GM23338 (cell line): ENCODE measurements at regions not wholly inside any gene's neighbourhood (a gene's known extent, or its start where the extent isn't known, plus 50 kb on each side); places are given as distances from the start of the nearest gene placed in this dataset.

Source experiments
- ATAC-seq: fragments of 200-7000 bp; cut with Tn5 transposase; 3 replicates; pipeline ENCODE4 v1.9.1; 2020
- DNase-seq: peaks from one replicate; pipeline ENCODE4 v3.0.0-alpha.2; 2015; ENCODE audit warnings: low spot score
- H2AFZ ChIP-seq: fragments of 200-600 bp; sonication (generic); 2 replicates; pipeline ENCODE4 v1.8.0; 2016; ENCODE audit warnings: antibody characterized with exemption, mild to moderate bottlenecking, moderate library complexity
- H3F3A ChIP-seq: fragments of 200-600 bp; sonication (generic); replicated peaks from 2 replicates; pipeline ENCODE4 v1.8.0; 2017; ENCODE audit warnings: antibody characterized with exemption, mixed run types, low read depth
- H3K27ac ChIP-seq: fragments of 200-600 bp; sonication (generic); 2 replicates; pipeline ENCODE4 v1.6.1; 2016; ENCODE audit warnings: low read depth
- H3K27me3 ChIP-seq: fragments of 200-600 bp; sonication (generic); 2 replicates; pipeline ENCODE4 v1.8.0; 2016; ENCODE audit warnings: mild to moderate bottlenecking, mixed run types, moderate library complexity; ENCODE audit not compliant: insufficient read depth
- H3K36me3 ChIP-seq: fragments of 200-600 bp; sonication (generic); 2 replicates; pipeline ENCODE4 v1.8.0; 2016; ENCODE audit warnings: mild to moderate bottlenecking; ENCODE audit not compliant: insufficient read depth
- H3K4me1 ChIP-seq: fragments of 200-600 bp; sonication (generic); 2 replicates; pipeline ENCODE4 v1.8.0; 2016; ENCODE audit warnings: mild to moderate bottlenecking, moderate library complexity; ENCODE audit not compliant: insufficient read depth
- H3K4me2 ChIP-seq: fragments of 200-600 bp; sonication (generic); 2 replicates; pipeline ENCODE4 v1.7.1; 2017; ENCODE audit warnings: mixed run types
- H3K4me3 ChIP-seq: fragments of 200-600 bp; sonication (generic); 2 replicates; pipeline ENCODE4 v1.6.1; 2016; ENCODE audit warnings: mixed run types
- H3K79me2 ChIP-seq: fragments of 200-600 bp; sonication (generic); replicated peaks from 2 replicates; pipeline ENCODE4 v1.8.0; 2017; ENCODE audit warnings: mild to moderate bottlenecking; ENCODE audit not compliant: insufficient read depth
- H3K9me2 ChIP-seq: fragments of 200-600 bp; sonication (generic); 2 replicates; pipeline ENCODE4 v1.8.0; 2017; ENCODE audit not compliant: insufficient read depth
- H4K20me1 ChIP-seq: fragments of 200-600 bp; sonication (generic); replicated peaks from 2 replicates; pipeline ENCODE4 v1.8.0; 2017; ENCODE audit warnings: mild to moderate bottlenecking; ENCODE audit not compliant: insufficient read depth
- H3K27ac Mint-ChIP-seq: 2 replicates; pipeline ENCODE4 v1.8.0; 2020; ENCODE audit warnings: inconsistent platforms, mild to moderate bottlenecking, moderate library complexity, mixed read lengths
- H3K27me3 Mint-ChIP-seq: 3 replicates; pipeline ENCODE4 v1.8.0; 2022; ENCODE audit warnings: low read depth, mild to moderate bottlenecking, moderate library complexity, mixed read lengths, inconsistent platforms; ENCODE audit not compliant: insufficient read depth, poor library complexity
- H3K36me3 Mint-ChIP-seq: 3 replicates; pipeline ENCODE4 v1.8.0; 2021; ENCODE audit warnings: low read depth, mild to moderate bottlenecking, inconsistent platforms, moderate library complexity, mixed read lengths
- H3K4me1 Mint-ChIP-seq: 3 replicates; pipeline ENCODE4 v1.8.0; 2020; ENCODE audit warnings: mild to moderate bottlenecking, inconsistent platforms, mixed read lengths
- H3K4me3 Mint-ChIP-seq: 3 replicates; pipeline ENCODE4 v1.8.0; 2021; ENCODE audit warnings: moderate library complexity, mild to moderate bottlenecking, inconsistent platforms, mixed read lengths
- H3K9me3 Mint-ChIP-seq: 3 replicates; pipeline ENCODE4 v1.8.0; 2020; ENCODE audit warnings: moderate library complexity, mild to moderate bottlenecking, inconsistent platforms, mixed read lengths
- CREB1 ChIP-seq: fragments of 250-450 bp; sonication (Bioruptor Pico); IDR thresholded peaks from 2 replicates; pipeline ENCODE4 v1.5.0; 2020; ENCODE audit warnings: low read depth, mild to moderate bottlenecking, moderate library complexity
- CTCF ChIP-seq, 2 experiments: fragments of 200-600 bp in 1 of 2; sonication (generic) in 1 of 2; conservative IDR thresholded peaks; 2 replicates each; pipeline versions ENCODE4 v1.5.1 to v1.6.1; 2016 to 2017; ENCODE audit warnings: antibody characterized with exemption in 2 of 2, low read depth in 2 of 2, mild to moderate bottlenecking in 2 of 2, moderate library complexity in 1 of 2
- EZH2 ChIP-seq: fragments of 200-600 bp; sonication (generic); IDR thresholded peaks from one replicate; pipeline ENCODE4 v1.8.0; 2017; ENCODE audit warnings: antibody characterized with exemption, mild to moderate bottlenecking, low read depth; ENCODE audit not compliant: unreplicated experiment
- NANOG ChIP-seq: IDR thresholded peaks from 2 replicates; pipeline ENCODE4 v1.6.1; 2016; ENCODE audit warnings: antibody characterized with exemption, borderline replicate concordance
- POLR2AphosphoS5 ChIP-seq: IDR thresholded peaks from 2 replicates; pipeline ENCODE4 v1.6.1; 2016; ENCODE audit warnings: antibody characterized with exemption, low read depth
- ZNF114 ChIP-seq: fragments of 250-450 bp; sonication (Bioruptor Pico); IDR thresholded peaks from 2 replicates; pipeline ENCODE4 v1.5.0; 2020; ENCODE audit warnings: mild to moderate bottlenecking, moderate library complexity
- ZNF331 ChIP-seq: fragments of 250-450 bp; sonication (Bioruptor Pico); IDR thresholded peaks from 2 replicates; pipeline ENCODE4 v1.5.0; 2020; ENCODE audit warnings: low read depth, mild to moderate bottlenecking, moderate library complexity
- ZNF462 ChIP-seq: fragments of 250-450 bp; sonication (Bioruptor Pico); IDR thresholded peaks from 2 replicates; pipeline ENCODE4 v1.5.0; 2020; ENCODE audit warnings: mild to moderate bottlenecking, moderate library complexity

- Histone ChIP-seq H3K9me2 (no peaks in the 10 kb centered on the region), H3K27ac (no peak overlapping the region), H3F3A (no peaks in the 10 kb centered on the region), H3K4me1 (no peaks in the 10 kb centered on the region), H2AFZ (no peak overlapping the region), H3K4me3 (no peak overlapping the region), H3K4me2 (no peak overlapping the region), H4K20me1 (no peaks in the 10 kb centered on the region), H3K79me2 (no peaks in the 10 kb centered on the region), H3K27me3 (no peaks in the 10 kb centered on the region), H3K36me3 (no peaks in the 10 kb centered on the region)
- no peak for DNase-seq
- ATAC-seq = no peak
- Mint-ChIP-seq H3K27me3 (peaks cover 6% of the 10 kb centered on the region), H3K36me3 (no peaks in the 10 kb centered on the region), H3K4me1 (peaks cover 4% of the 10 kb centered on the region), H3K4me3 (no peak overlapping the region), H3K27ac (no peak overlapping the region), H3K9me3 (no peaks in the 10 kb centered on the region)
- TF ChIP-seq CREB1 = no peak
Measured at GRCh38 chr22:44440224-44441160, 57.5 kb downstream of the RTL6 start.

DNA sequence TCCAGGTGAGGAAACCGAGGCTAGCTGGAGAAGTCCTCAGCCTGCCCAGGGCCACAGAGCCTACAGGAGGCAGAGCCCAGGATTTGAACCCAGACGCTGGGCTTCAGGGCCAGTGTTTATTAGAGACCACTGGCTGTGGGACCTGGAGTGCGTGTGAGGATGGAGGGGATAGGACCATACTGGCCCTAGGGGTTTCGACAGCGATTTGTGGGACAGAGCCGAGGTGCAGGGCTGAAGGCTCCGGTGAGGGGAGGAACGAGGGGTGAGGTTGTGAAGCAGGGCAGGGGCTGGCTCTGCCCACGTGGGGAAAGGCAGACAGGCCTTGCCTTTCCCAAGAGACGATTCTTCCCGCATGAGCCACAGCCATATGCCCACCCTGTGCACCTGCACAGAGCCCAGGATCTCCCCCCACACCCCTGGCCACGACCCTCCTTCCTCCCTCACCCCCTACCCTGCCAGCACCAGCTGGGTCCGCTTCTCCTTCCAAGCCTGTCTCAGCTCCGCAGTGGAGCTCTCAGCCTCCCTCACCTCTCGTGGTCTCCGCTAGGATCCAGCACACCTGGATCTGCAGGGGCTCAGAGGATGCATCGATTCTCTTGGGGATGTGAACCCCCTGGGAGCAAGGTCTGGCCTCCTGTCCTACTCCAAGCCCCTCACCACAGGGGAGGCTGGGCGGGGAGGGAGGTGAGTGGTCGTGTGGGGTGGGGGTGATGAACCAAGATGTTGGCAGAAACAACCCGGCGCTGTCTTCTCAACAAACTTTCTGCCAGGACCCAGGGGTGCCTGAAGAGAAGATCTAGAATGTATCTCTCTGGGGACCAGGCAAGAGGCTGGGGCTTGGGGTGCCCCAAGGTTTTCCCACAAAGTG lies 58.4 kb downstream of the RTL6 start:
- Histone ChIP-seq H2AFZ (no peak overlapping the region), H3K4me2 (no peak overlapping the region), H3K27me3 (no peaks in the 10 kb centered on the region), H3K9me2 (no peaks in the 10 kb centered on the region), H3K4me1 (no peaks in the 10 kb centered on the region), H3K27ac (no peak overlapping the region), H3K36me3 (no peaks in the 10 kb centered on the region), H3F3A (no peaks in the 10 kb centered on the region), H3K79me2 (no peaks in the 10 kb centered on the region), H4K20me1 (no peaks in the 10 kb centered on the region), H3K4me3 (no peak overlapping the region)
- Mint-ChIP-seq H3K27ac (no peak overlapping the region), H3K4me3 (no peak overlapping the region), H3K4me1 (peaks cover 4% of the 10 kb centered on the region), H3K9me3 (no peaks in the 10 kb centered on the region), H3K36me3 (no peaks in the 10 kb centered on the region), H3K27me3 (peaks cover 6% of the 10 kb centered on the region)
- DNase-seq (no peak), ATAC-seq (no peak)
- TF ChIP-seq ZNF462 (CRISPR knock-in tag) (no peak), NANOG (no peak), CTCF (conservative IDR thresholded peaks at IDR 0.05; ENCODE audit: low read depth in 2 of 2) (no peak), CREB1 (no peak), EZH2 (no peak), ZNF114 (no peak), POLR2AphosphoS5 (no peak), ZNF331 (CRISPR knock-in tag) (no peak)
